Panc1 (cell line): ENCODE measurements at regions not wholly inside any gene's neighbourhood (a gene's known extent, or its start where the extent isn't known, plus 50 kb on each side); places are given as distances from the start of the nearest gene placed in this dataset.

Source experiments
- ATAC-seq: fragments of 200-7000 bp; cut with Tn5 transposase; 2 replicates; pipeline ENCODE4 v1.9.1; 2020; ENCODE audit warnings: mild to moderate bottlenecking, moderate library complexity
- BruUV-seq: library from RNA; stranded (reverse); fragments of 400-500 nt; replicated peaks from 2 replicates; lab custom pipeline; 2021; lab: Mats Ljungman, UMichigan
- CTCF ChIA-PET: fragments of 300-600 bp; sonication (Branson Sonifier 250); formaldehyde crosslinking; loops from one replicate; lab custom pipeline; 2022; ENCODE audit warnings: antibody characterized with exemption; lab: Charles Lee
- POLR2A ChIA-PET: fragments of 300-600 bp; sonication (Branson Sonifier 250); formaldehyde crosslinking; loops from one replicate; lab custom pipeline; 2022; ENCODE audit warnings: antibody characterized with exemption; lab: Charles Lee
- DNase-seq: peaks from one replicate; pipeline ENCODE4 v3.0.0-alpha.2; 2010; ENCODE audit warnings: low read depth, low spot score
- H3K27ac ChIP-seq: 2 replicates; pipeline ENCODE4 v1.5.1; 2011; ENCODE audit warnings: mild to moderate bottlenecking, low read length, inconsistent platforms
- H3K27me3 ChIP-seq: fragments of 200-500 bp; sonication (Bioruptor generic); 2 replicates; pipeline ENCODE4 v1.6.0; 2014; ENCODE audit warnings: low read length, inconsistent platforms; ENCODE audit not compliant: control insufficient read depth, insufficient read depth
- H3K36me3 ChIP-seq: fragments of 200-500 bp; sonication (Bioruptor generic); 2 replicates; pipeline ENCODE4 v1.5.1; 2014; ENCODE audit warnings: inconsistent platforms, mild to moderate bottlenecking, low read length, moderate library complexity; ENCODE audit not compliant: control insufficient read depth, insufficient read depth
- H3K4me1 ChIP-seq: 2 replicates; pipeline ENCODE4 v1.5.1; 2011; ENCODE audit warnings: inconsistent platforms, mild to moderate bottlenecking, low read length, moderate library complexity; ENCODE audit not compliant: control insufficient read depth, insufficient read depth
- H3K4me3 ChIP-seq, 2 experiments: 2 replicates each; pipeline ENCODE4 v1.5.1; 2011 to 2012; ENCODE audit warnings: low read depth in 2 of 2, low read length in 2 of 2, mild to moderate bottlenecking in 2 of 2, inconsistent platforms in 1 of 2, moderate library complexity in 1 of 2
- H3K9me3 ChIP-seq: fragments of 200-500 bp; sonication (Bioruptor generic); 2 replicates; pipeline ENCODE4 v1.5.1; 2014; ENCODE audit warnings: low read depth, mild to moderate bottlenecking, inconsistent platforms, low read length, moderate library complexity; ENCODE audit not compliant: control insufficient read depth, insufficient read depth
- POLR2AphosphoS5 ChIP-seq: IDR thresholded peaks from 2 replicates; pipeline ENCODE4 v1.6.1; 2012; ENCODE audit warnings: mild to moderate bottlenecking, low read depth, low read length, moderate library complexity
- SIN3A ChIP-seq: IDR thresholded peaks from 2 replicates; pipeline ENCODE4 v1.6.1; 2012; ENCODE audit warnings: low read depth, mild to moderate bottlenecking, low read length, moderate library complexity, borderline replicate concordance; ENCODE audit not compliant: insufficient read depth
- TCF7L2 ChIP-seq: IDR thresholded peaks from 2 replicates; pipeline ENCODE4 v1.6.1; 2011; ENCODE audit warnings: mild to moderate bottlenecking, low read depth, low read length, inconsistent platforms
- in situ Hi-C: cut with HindIII; loops from 2 replicates; pipeline ENCODE4 v1.10.0; 2016; ENCODE audit warnings: low sequenced_read_pairs, low pct_unique_long_range_greater_than_20kb
- intact Hi-C: fragments of 100-400 bp; cut with micrococcal nuclease; formaldehyde crosslinking; loops from one replicate; pipeline ENCODE4 v1.10.0; 2022; ENCODE audit not compliant: unreplicated experiment
- TF ChIP-seq, protein P1 (sequence below), 2 experiments: IDR thresholded peaks; 2 replicates each; pipeline ENCODE4 v1.6.1; 2011 to 2012; ENCODE audit warnings: low read depth in 2 of 2, control low read depth in 1 of 2, low read length in 1 of 2, mild to moderate bottlenecking in 1 of 2, moderate library complexity in 1 of 2; ENCODE audit not compliant: insufficient read depth in 1 of 2
- TF ChIP-seq, protein P2 (sequence below): fragments of 450-650 bp; IDR thresholded peaks from 2 replicates; pipeline ENCODE4 v1.5.1; 2017; ENCODE audit warnings: mild to moderate bottlenecking

DNA sequence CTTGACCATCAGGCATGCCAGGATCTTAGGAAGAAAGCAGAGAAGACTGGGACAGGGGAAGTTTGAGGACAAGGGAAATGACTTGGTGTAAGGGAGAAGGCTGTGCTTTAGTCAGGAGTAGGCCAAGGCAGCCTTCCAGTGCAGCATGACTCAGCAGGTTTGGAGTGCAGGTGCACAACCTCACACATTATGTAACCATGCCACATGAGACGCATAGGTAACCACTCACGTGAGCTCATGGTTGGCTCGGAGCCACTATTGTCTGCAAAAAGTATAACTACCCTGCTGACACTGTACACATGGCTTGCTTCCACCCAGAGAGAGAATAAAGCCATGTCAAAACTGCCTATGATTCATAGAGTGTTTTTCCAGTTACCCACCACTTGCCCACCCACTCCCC lies 715.9 kb downstream of the SMARCA1 start:
- H3K4me3 ChIP-seq = no peak overlapping the region
- H3K27me3 ChIP-seq = no peaks in the 10 kb centered on the region
- DNase-seq (no peak), ATAC-seq (no peak)
- in situ Hi-C loops = no loop called here
- no peak for TF ChIP-seq TCF7L2
- TF ChIP-seq, protein P1, sequence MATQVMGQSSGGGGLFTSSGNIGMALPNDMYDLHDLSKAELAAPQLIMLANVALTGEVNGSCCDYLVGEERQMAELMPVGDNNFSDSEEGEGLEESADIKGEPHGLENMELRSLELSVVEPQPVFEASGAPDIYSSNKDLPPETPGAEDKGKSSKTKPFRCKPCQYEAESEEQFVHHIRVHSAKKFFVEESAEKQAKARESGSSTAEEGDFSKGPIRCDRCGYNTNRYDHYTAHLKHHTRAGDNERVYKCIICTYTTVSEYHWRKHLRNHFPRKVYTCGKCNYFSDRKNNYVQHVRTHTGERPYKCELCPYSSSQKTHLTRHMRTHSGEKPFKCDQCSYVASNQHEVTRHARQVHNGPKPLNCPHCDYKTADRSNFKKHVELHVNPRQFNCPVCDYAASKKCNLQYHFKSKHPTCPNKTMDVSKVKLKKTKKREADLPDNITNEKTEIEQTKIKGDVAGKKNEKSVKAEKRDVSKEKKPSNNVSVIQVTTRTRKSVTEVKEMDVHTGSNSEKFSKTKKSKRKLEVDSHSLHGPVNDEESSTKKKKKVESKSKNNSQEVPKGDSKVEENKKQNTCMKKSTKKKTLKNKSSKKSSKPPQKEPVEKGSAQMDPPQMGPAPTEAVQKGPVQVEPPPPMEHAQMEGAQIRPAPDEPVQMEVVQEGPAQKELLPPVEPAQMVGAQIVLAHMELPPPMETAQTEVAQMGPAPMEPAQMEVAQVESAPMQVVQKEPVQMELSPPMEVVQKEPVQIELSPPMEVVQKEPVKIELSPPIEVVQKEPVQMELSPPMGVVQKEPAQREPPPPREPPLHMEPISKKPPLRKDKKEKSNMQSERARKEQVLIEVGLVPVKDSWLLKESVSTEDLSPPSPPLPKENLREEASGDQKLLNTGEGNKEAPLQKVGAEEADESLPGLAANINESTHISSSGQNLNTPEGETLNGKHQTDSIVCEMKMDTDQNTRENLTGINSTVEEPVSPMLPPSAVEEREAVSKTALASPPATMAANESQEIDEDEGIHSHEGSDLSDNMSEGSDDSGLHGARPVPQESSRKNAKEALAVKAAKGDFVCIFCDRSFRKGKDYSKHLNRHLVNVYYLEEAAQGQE (IDR thresholded peaks at IDR 0.05; ENCODE audit: insufficient read depth in 1 of 2, low read depth in 2 of 2, low read length in 1 of 2) = no peak
- TF ChIP-seq SIN3A = no peak
- TF ChIP-seq POLR2AphosphoS5 = no peak
- TF ChIP-seq, protein P2, sequence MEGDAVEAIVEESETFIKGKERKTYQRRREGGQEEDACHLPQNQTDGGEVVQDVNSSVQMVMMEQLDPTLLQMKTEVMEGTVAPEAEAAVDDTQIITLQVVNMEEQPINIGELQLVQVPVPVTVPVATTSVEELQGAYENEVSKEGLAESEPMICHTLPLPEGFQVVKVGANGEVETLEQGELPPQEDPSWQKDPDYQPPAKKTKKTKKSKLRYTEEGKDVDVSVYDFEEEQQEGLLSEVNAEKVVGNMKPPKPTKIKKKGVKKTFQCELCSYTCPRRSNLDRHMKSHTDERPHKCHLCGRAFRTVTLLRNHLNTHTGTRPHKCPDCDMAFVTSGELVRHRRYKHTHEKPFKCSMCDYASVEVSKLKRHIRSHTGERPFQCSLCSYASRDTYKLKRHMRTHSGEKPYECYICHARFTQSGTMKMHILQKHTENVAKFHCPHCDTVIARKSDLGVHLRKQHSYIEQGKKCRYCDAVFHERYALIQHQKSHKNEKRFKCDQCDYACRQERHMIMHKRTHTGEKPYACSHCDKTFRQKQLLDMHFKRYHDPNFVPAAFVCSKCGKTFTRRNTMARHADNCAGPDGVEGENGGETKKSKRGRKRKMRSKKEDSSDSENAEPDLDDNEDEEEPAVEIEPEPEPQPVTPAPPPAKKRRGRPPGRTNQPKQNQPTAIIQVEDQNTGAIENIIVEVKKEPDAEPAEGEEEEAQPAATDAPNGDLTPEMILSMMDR = no peak
- BruUV-seq = no TSS peak
- H3K27ac ChIP-seq = no peak overlapping the region
- no peaks in the 10 kb centered on the region for H3K36me3 ChIP-seq
- no peaks in the 10 kb centered on the region for H3K9me3 ChIP-seq
- POLR2A ChIA-PET = no interaction called here
- no peaks in the 10 kb centered on the region for H3K4me1 ChIP-seq
- CTCF ChIA-PET = no interaction called here
- intact Hi-C loops = loop anchor here (5.0 kb wide), 1 partner anchor 555 kb away; no protein-coding TSS in a partner anchor

DNA sequence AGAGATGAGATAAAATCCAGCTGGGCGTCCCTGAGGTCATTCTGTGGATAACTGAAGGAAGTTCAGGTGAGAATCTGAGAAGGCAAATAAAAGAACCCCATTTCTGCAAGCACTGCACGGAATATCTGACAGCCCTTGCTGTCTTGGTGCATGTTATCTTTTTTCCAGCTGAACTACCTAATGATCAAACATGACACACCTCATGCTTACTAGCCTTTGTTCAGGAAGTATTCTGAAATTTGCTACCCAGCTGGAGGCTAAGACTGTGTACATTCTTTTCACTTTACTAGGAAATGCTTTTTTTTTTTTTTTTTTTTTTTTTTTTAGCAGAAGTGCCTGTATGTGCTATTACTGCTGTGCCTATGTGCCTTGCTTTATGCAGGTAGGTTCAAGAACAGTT lies 718.1 kb downstream of the SMARCA1 start:
- in situ Hi-C loops (no loop called here), intact Hi-C loops (loop anchor here (5.0 kb wide), 1 partner anchor 557 kb away; no protein-coding TSS in a partner anchor)
- no peaks in the 10 kb centered on the region for H3K9me3 ChIP-seq
- TF ChIP-seq, protein P2 = no peak
- TF ChIP-seq SIN3A = no peak
- no peak for TF ChIP-seq TCF7L2
- TF ChIP-seq POLR2AphosphoS5 = no peak
- TF ChIP-seq, protein P1 (IDR thresholded peaks at IDR 0.05; ENCODE audit: insufficient read depth in 1 of 2, low read depth in 2 of 2, low read length in 1 of 2) = no peak
- CTCF ChIA-PET = no interaction called here
- DNase-seq (no peak), ATAC-seq (no peak)
- H3K27ac ChIP-seq = no peak overlapping the region
- no peaks in the 10 kb centered on the region for H3K27me3 ChIP-seq
- H3K4me3 ChIP-seq = no peak overlapping the region
- no TSS peak for BruUV-seq
- H3K36me3 ChIP-seq = no peaks in the 10 kb centered on the region
- H3K4me1 ChIP-seq = no peaks in the 10 kb centered on the region
- POLR2A ChIA-PET = no interaction called here
